ENCODE measurements at regions not wholly inside any gene's neighbourhood (a gene's known extent, or its start where the extent isn't known, plus 50 kb on each side); places are given as distances from the start of the nearest gene placed in this dataset.

- no peak for DNase-seq (ENCODE audit: low spot score)
- Histone ChIP-seq H3K9me3 (ENCODE audit: low read length) (no peaks in the 10 kb centered on the region), H2AFZ (ENCODE audit: low read length) (no peak overlapping the region), H4K20me1 (ENCODE audit: insufficient read depth, low read length) (no peaks in the 10 kb centered on the region), H3K4me2 (ENCODE audit: low read length) (no peak overlapping the region), H3K4me1 (ENCODE audit: insufficient read depth, low read length, poor library complexity, severe bottlenecking) (no peaks in the 10 kb centered on the region), H3K36me3 (ENCODE audit: insufficient read depth, low read length) (no peaks in the 10 kb centered on the region), H3K79me2 (ENCODE audit: insufficient read depth, low read depth, low read length) (no peaks in the 10 kb centered on the region), H3K27ac (ENCODE audit: low read depth, low read length, poor library complexity, severe bottlenecking) (no peak overlapping the region), H3K9me2 (ENCODE audit: insufficient read depth, low read length) (no peaks in the 10 kb centered on the region), H3K4me3 (ENCODE audit: low read depth, low read length, poor library complexity, severe bottlenecking) (no peak overlapping the region)
- TF ChIP-seq CTCF (conservative IDR thresholded peaks at IDR 0.05; ENCODE audit: low read length) (no peak), EZH2phosphoT487 (IDR thresholded peaks at IDR 0.05; ENCODE audit: borderline replicate concordance, low read depth, low read length) (no peak)
- ChIA-PET POLR2A (no interaction called here), CTCF (ENCODE audit: unreplicated experiment) (no interaction called here)
- intact Hi-C loops (cut with micrococcal nuclease; ENCODE audit: unreplicated experiment), result no loop called here
- no TSS peak for BruUV-seq (replicated peaks)
Observed at GRCh38 chr14:78104655-78105054, 65.5 kb upstream of the NRXN3 start.

GRCh38 chr14:78106381-78106780 lies 63.8 kb upstream of the NRXN3 start:
- Histone ChIP-seq H2AFZ (ENCODE audit: low read length) (no peak overlapping the region), H3K9me3 (ENCODE audit: low read length) (no peaks in the 10 kb centered on the region), H3K9me2 (ENCODE audit: insufficient read depth, low read length) (no peaks in the 10 kb centered on the region), H3K36me3 (ENCODE audit: insufficient read depth, low read length) (no peaks in the 10 kb centered on the region), H3K4me3 (ENCODE audit: low read depth, low read length, poor library complexity, severe bottlenecking) (no peak overlapping the region), H3K79me2 (ENCODE audit: insufficient read depth, low read depth, low read length) (no peaks in the 10 kb centered on the region), H3K4me2 (ENCODE audit: low read length) (no peak overlapping the region), H3K27ac (ENCODE audit: low read depth, low read length, poor library complexity, severe bottlenecking) (no peak overlapping the region), H3K4me1 (ENCODE audit: insufficient read depth, low read length, poor library complexity, severe bottlenecking) (no peaks in the 10 kb centered on the region), H4K20me1 (ENCODE audit: insufficient read depth, low read length) (no peaks in the 10 kb centered on the region)
- no TSS peak for BruUV-seq (replicated peaks)
- POLR2A ChIA-PET, result no interaction called here
- TF ChIP-seq CTCF (conservative IDR thresholded peaks at IDR 0.05; ENCODE audit: low read length) (no peak), EZH2phosphoT487 (IDR thresholded peaks at IDR 0.05; ENCODE audit: borderline replicate concordance, low read depth, low read length) (no peak)
- intact Hi-C loops (cut with micrococcal nuclease; ENCODE audit: unreplicated experiment), result no loop called here
- no peak for DNase-seq (ENCODE audit: low spot score)
- CTCF ChIA-PET (ENCODE audit: unreplicated experiment), result no interaction called here

- Histone ChIP-seq H3K9me3 (ENCODE audit: low read length) (no peaks in the 10 kb centered on the region), H3K4me2 (ENCODE audit: low read length) (no peak overlapping the region), H3K36me3 (ENCODE audit: insufficient read depth, low read length) (no peaks in the 10 kb centered on the region), H3K9me2 (ENCODE audit: insufficient read depth, low read length) (no peaks in the 10 kb centered on the region), H3K4me3 (ENCODE audit: low read depth, low read length, poor library complexity, severe bottlenecking) (no peak overlapping the region), H3K4me1 (ENCODE audit: insufficient read depth, low read length, poor library complexity, severe bottlenecking) (no peaks in the 10 kb centered on the region), H3K27ac (ENCODE audit: low read depth, low read length, poor library complexity, severe bottlenecking) (no peak overlapping the region), H2AFZ (ENCODE audit: low read length) (no peak overlapping the region), H4K20me1 (ENCODE audit: insufficient read depth, low read length) (no peaks in the 10 kb centered on the region), H3K79me2 (ENCODE audit: insufficient read depth, low read depth, low read length) (no peaks in the 10 kb centered on the region)
- BruUV-seq (replicated peaks), result no TSS peak
- POLR2A ChIA-PET, result no interaction called here
- CTCF ChIA-PET (ENCODE audit: unreplicated experiment), result no interaction called here
- no peak for DNase-seq (ENCODE audit: low spot score)
- TF ChIP-seq CTCF (conservative IDR thresholded peaks at IDR 0.05; ENCODE audit: low read length) (no peak), EZH2phosphoT487 (IDR thresholded peaks at IDR 0.05; ENCODE audit: borderline replicate concordance, low read depth, low read length) (no peak)
- intact Hi-C loops (cut with micrococcal nuclease; ENCODE audit: unreplicated experiment), result no loop called here
Observed at GRCh38 chr14:78107166-78107565, 63.0 kb upstream of the NRXN3 start.
